ENCODE measurements at regions not wholly inside any gene's neighbourhood (a gene's known extent, or its start where the extent isn't known, plus 50 kb on each side); places are given as distances from the start of the nearest gene placed in this dataset.

DNA sequence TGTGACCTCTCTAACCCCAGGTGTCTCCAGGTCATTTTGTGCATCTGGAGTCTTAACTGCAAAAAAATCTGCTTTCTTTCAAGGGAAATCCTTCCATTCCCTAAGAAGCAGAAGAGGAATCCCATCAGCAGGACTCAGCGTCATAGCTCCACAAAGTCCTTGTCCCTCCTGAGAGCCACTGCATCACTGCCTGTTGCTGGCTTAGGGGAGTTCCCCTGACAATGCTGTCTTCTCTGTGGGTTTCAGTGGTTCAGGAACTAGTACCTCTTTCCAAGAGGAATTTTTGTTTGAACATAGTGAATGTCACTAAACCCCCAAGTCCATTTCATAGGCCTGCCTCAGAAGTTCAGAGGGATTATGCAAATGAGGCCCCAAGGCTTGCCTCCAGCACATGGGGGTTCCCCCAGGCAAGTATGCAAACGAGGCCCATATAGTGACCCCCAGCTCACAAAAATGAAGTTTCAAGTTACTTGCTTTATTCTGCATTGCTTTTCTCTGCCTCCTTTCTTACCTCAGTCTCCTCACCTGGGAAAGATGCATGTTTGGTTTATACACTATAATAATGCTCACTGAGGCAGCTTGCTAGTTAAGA is 513.9 kb upstream of the MEX3C start:
- Histone ChIP-seq H2AFZ (ENCODE audit: low read length) (no peak overlapping the region), H3K4me2 (ENCODE audit: low read length) (no peak overlapping the region), H4K20me1 (ENCODE audit: insufficient read depth, low read length) (no peaks in the 10 kb centered on the region), H3K27ac (ENCODE audit: low read depth, low read length, poor library complexity, severe bottlenecking) (no peak overlapping the region), H3K36me3 (ENCODE audit: insufficient read depth, low read length) (no peaks in the 10 kb centered on the region), H3K4me3 (ENCODE audit: low read depth, low read length, poor library complexity, severe bottlenecking) (no peak overlapping the region), H3K9me3 (ENCODE audit: low read length) (no peaks in the 10 kb centered on the region), H3K9me2 (ENCODE audit: insufficient read depth, low read length) (no peaks in the 10 kb centered on the region), H3K79me2 (ENCODE audit: insufficient read depth, low read depth, low read length) (no peaks in the 10 kb centered on the region), H3K4me1 (ENCODE audit: insufficient read depth, low read length, poor library complexity, severe bottlenecking) (peaks cover 19% of the 10 kb centered on the region)
- ChIA-PET POLR2A (interaction anchor here (0.7 kb wide), 1 partner anchor 14 kb away, joined by 3 read pairs; no protein-coding TSS in a partner anchor), CTCF (ENCODE audit: unreplicated experiment) (no interaction called here)
- DNase-seq (ENCODE audit: low spot score), result no peak
- TF ChIP-seq EZH2phosphoT487 (IDR thresholded peaks at IDR 0.05; ENCODE audit: borderline replicate concordance, low read depth, low read length), result no peak
- TF ChIP-seq, protein P1, sequence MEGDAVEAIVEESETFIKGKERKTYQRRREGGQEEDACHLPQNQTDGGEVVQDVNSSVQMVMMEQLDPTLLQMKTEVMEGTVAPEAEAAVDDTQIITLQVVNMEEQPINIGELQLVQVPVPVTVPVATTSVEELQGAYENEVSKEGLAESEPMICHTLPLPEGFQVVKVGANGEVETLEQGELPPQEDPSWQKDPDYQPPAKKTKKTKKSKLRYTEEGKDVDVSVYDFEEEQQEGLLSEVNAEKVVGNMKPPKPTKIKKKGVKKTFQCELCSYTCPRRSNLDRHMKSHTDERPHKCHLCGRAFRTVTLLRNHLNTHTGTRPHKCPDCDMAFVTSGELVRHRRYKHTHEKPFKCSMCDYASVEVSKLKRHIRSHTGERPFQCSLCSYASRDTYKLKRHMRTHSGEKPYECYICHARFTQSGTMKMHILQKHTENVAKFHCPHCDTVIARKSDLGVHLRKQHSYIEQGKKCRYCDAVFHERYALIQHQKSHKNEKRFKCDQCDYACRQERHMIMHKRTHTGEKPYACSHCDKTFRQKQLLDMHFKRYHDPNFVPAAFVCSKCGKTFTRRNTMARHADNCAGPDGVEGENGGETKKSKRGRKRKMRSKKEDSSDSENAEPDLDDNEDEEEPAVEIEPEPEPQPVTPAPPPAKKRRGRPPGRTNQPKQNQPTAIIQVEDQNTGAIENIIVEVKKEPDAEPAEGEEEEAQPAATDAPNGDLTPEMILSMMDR (conservative IDR thresholded peaks at IDR 0.05; ENCODE audit: low read length), result no peak
- BruUV-seq (replicated peaks), result no TSS peak
- intact Hi-C loops (cut with micrococcal nuclease; ENCODE audit: unreplicated experiment), result no loop called here

DNA sequence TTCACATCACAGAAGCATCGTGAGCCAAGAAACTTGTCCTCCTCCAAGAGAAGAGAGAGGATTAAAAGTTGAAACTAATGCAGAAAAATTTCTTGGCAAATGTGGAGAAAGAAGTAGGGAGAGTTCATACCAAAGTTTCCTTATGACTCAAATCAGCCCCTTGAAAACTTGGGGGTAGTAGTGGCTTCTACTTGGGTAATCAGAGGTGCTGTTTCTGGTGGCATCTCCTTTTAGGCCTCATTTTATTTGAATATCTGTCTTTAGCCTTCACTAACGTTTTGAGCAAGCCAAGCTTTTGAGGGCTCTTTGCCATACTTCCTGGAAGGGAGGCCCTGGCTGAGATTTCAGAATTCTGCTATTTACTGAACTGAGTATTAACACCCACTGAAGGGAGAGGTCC is 515.3 kb upstream of the MEX3C start:
- CTCF ChIA-PET (ENCODE audit: unreplicated experiment), result no interaction called here
- BruUV-seq (replicated peaks), result no TSS peak

DNA sequence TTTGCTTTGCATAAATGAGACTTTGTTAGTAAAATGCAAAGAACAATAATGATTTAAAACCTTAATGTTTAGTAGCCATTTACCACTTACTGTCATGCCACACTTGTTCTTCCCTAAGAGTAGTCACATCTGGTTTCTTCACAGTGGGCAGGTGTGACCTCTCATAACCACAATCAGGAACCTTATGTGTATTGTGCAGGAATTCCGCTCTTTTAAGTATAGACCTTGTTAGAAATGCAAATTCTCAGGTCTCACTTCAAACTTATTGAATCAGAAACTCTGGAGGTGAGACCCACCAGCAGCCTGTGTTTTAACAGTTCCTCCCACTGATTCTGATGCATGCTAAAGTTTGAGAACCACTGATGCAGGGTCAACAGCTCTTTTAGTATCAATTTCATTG is 518.8 kb upstream of the MEX3C start:
- H3K36me3 ChIP-seq (ENCODE audit: insufficient read depth, low read length), result no peaks in the 10 kb centered on the region
- intact Hi-C loops (cut with micrococcal nuclease; ENCODE audit: unreplicated experiment), result no loop called here
- no peak overlapping the region for H3K27ac ChIP-seq (ENCODE audit: low read depth, low read length, poor library complexity, severe bottlenecking)
- DNase-seq (ENCODE audit: low spot score), result peak; percentile 34
- ChIA-PET POLR2A (no interaction called here), CTCF (ENCODE audit: unreplicated experiment) (no interaction called here)
- no peak for TF ChIP-seq EZH2phosphoT487 (IDR thresholded peaks at IDR 0.05; ENCODE audit: borderline replicate concordance, low read depth, low read length)
- TF ChIP-seq, protein P1 (conservative IDR thresholded peaks at IDR 0.05; ENCODE audit: low read length), result no peak
- H3K79me2 ChIP-seq (ENCODE audit: insufficient read depth, low read depth, low read length), result no peaks in the 10 kb centered on the region
- H3K9me2 ChIP-seq (ENCODE audit: insufficient read depth, low read length), result no peaks in the 10 kb centered on the region
- H3K4me3 ChIP-seq (ENCODE audit: low read depth, low read length, poor library complexity, severe bottlenecking), result no peak overlapping the region
- no TSS peak for BruUV-seq (replicated peaks)
- no peaks in the 10 kb centered on the region for H4K20me1 ChIP-seq (ENCODE audit: insufficient read depth, low read length)
- H3K9me3 ChIP-seq (ENCODE audit: low read length), result no peaks in the 10 kb centered on the region
- peak overlapping the region; percentile 4; the same call in 1 of the 2 replicates for H3K4me2 ChIP-seq (ENCODE audit: low read length)
- peaks cover 12% of the 10 kb centered on the region for H3K4me1 ChIP-seq (ENCODE audit: insufficient read depth, low read length, poor library complexity, severe bottlenecking)
- no peak overlapping the region for H2AFZ ChIP-seq (ENCODE audit: low read length)

More for the DNA sequence above, 515.3 kb upstream of the MEX3C start:
- Histone ChIP-seq H3K4me3 (ENCODE audit: low read depth, low read length, poor library complexity, severe bottlenecking) (no peak overlapping the region), H3K79me2 (ENCODE audit: insufficient read depth, low read depth, low read length) (no peaks in the 10 kb centered on the region), H3K9me3 (ENCODE audit: low read length) (no peaks in the 10 kb centered on the region), H3K9me2 (ENCODE audit: insufficient read depth, low read length) (no peaks in the 10 kb centered on the region), H2AFZ (ENCODE audit: low read length) (no peak overlapping the region), H3K36me3 (ENCODE audit: insufficient read depth, low read length) (no peaks in the 10 kb centered on the region), H3K4me2 (ENCODE audit: low read length) (no peak overlapping the region), H3K27ac (ENCODE audit: low read depth, low read length, poor library complexity, severe bottlenecking) (no peak overlapping the region), H4K20me1 (ENCODE audit: insufficient read depth, low read length) (no peaks in the 10 kb centered on the region), H3K4me1 (ENCODE audit: insufficient read depth, low read length, poor library complexity, severe bottlenecking) (peaks cover 23% of the 10 kb centered on the region)
- TF ChIP-seq EZH2phosphoT487 (IDR thresholded peaks at IDR 0.05; ENCODE audit: borderline replicate concordance, low read depth, low read length), result no peak
- TF ChIP-seq, protein P1 (conservative IDR thresholded peaks at IDR 0.05; ENCODE audit: low read length), result no peak
- no peak for DNase-seq (ENCODE audit: low spot score)
- intact Hi-C loops (cut with micrococcal nuclease; ENCODE audit: unreplicated experiment), result no loop called here
- POLR2A ChIA-PET, result no interaction called here

Measured in OCI-LY7 (cell line).